RPMI8226 (cell line): ENCODE measurements at regions not wholly inside any gene's neighbourhood (a gene's known extent, or its start where the extent isn't known, plus 50 kb on each side); places are given as distances from the start of the nearest gene placed in this dataset.

Experiments
- DNase-seq: peaks from one replicate; pipeline ENCODE4 v3.0.0-alpha.2; 2015

- DNase-seq = no peak
These were observed 247.9 kb downstream of the PTEN start for GRCh38 chr10:88111294-88111693.

- DNase-seq = no peak
These were observed 249.8 kb downstream of the PTEN start for GRCh38 chr10:88113232-88113631.

- no peak for DNase-seq
These were observed 250.3 kb downstream of the PTEN start for GRCh38 chr10:88113657-88114272.

GRCh38 chr10:88114368-88114767 lies 250.9 kb downstream of the PTEN start:
- DNase-seq = peak; percentile 65

- no peak for DNase-seq
These were observed 252.0 kb downstream of the PTEN start for GRCh38 chr10:88115407-88115806.

- DNase-seq = no peak
These were observed 252.5 kb downstream of the PTEN start for GRCh38 chr10:88115968-88116367.

- DNase-seq = no peak
These were observed 253.1 kb downstream of the PTEN start for GRCh38 chr10:88116481-88116880.

GRCh38 chr10:88116971-88117626 lies 253.7 kb downstream of the PTEN start:
- DNase-seq = no peak

GRCh38 chr10:88117869-88118632 lies 254.6 kb downstream of the PTEN start:
- DNase-seq = peak; percentile 36

- DNase-seq = no peak
These were observed 255.3 kb downstream of the PTEN start for GRCh38 chr10:88118729-88119128.

GRCh38 chr10:88119160-88119559 lies 255.7 kb downstream of the PTEN start:
- DNase-seq = no peak

GRCh38 chr10:88120075-88120474 lies 256.6 kb downstream of the PTEN start:
- no peak for DNase-seq

- peak; percentile 30 for DNase-seq
These were observed 257.3 kb downstream of the PTEN start for GRCh38 chr10:88120599-88121333.

GRCh38 chr10:88121361-88121760 lies 257.9 kb downstream of the PTEN start:
- DNase-seq = no peak

GRCh38 chr10:88122145-88122544 lies 258.7 kb downstream of the PTEN start:
- DNase-seq = no peak

- no peak for DNase-seq
These were observed 259.2 kb downstream of the PTEN start for GRCh38 chr10:88122576-88122975.

GRCh38 chr10:88125766-88126165 lies 262.3 kb downstream of the PTEN start:
- peak; percentile 67 for DNase-seq

GRCh38 chr10:88126699-88127098 lies 263.3 kb downstream of the PTEN start:
- DNase-seq = no peak

GRCh38 chr10:88127269-88127668 lies 263.8 kb downstream of the PTEN start:
- DNase-seq = no peak

GRCh38 chr10:88127766-88128165 lies 264.3 kb downstream of the PTEN start:
- no peak for DNase-seq

- DNase-seq = no peak
These were observed 265.6 kb downstream of the PTEN start for GRCh38 chr10:88129013-88129412.

- DNase-seq = no peak
These were observed 267.5 kb downstream of the PTEN start for GRCh38 chr10:88130912-88131311.

GRCh38 chr10:88131511-88132139 lies 268.2 kb downstream of the PTEN start:
- DNase-seq = no peak
